A549 (cell line): ENCODE measurements at regions not wholly inside any gene's neighbourhood (a gene's known extent, or its start where the extent isn't known, plus 50 kb on each side); places are given as distances from the start of the nearest gene placed in this dataset.

Experiments
- ATAC-seq, 2 experiments: fragments of 200-7000 bp in 1 of 2; fragments of >200 bp in 1 of 2; cut with Nextera tagmentation in 1 of 2; cut with Tn5 transposase in 1 of 2; 3 replicates each; pipeline versions ENCODE4 v1.8.0 to v1.9.1; 2018 to 2020; ENCODE audit warnings: mild to moderate bottlenecking in 1 of 2, moderate library complexity in 1 of 2
- CTCF ChIA-PET: fragments of 300-600 bp; sonication (Branson Sonifier 250); formaldehyde crosslinking; extraction: SDS; loops from one replicate; lab custom pipeline; 2021; ENCODE audit warnings: antibody characterized with exemption, inconsistent platforms; lab: Yijun Ruan, JAX
- POLR2A ChIA-PET: fragments of 350-600 bp; formaldehyde crosslinking; extraction: SDS; loops from one replicate; lab custom pipeline; 2021; ENCODE audit warnings: antibody characterized with exemption, inconsistent platforms; lab: Yijun Ruan, JAX
- DNase-seq, 2 experiments: peaks; one replicate each; pipeline versions ENCODE4 v3.0.0 to v3.0.0-alpha.2; 2011 to 2016; ENCODE audit warnings: low read depth in 1 of 2, low spot score in 1 of 2
- FAIRE-seq: peaks from 2 replicates; lab custom pipeline; 2011; peaks lifted over from hg19 to GRCh38; lab: Jason Lieb, UNC
- H3K27ac ChIP-seq, 2 experiments: fragments of >200 bp; sonication (Bioruptor Twin); formaldehyde crosslinking; 3 replicates each; pipeline ENCODE4 v1.5.1; 2016 to 2017
- H3K4me1 ChIP-seq: fragments of >200 bp; sonication (Bioruptor Twin); formaldehyde crosslinking; 3 replicates; pipeline ENCODE4 v1.6.1; 2016
- H3K4me2 ChIP-seq: fragments of >200 bp; sonication (Bioruptor Twin); formaldehyde crosslinking; 3 replicates; pipeline ENCODE4 v1.6.1; 2016
- H3K4me3 ChIP-seq: fragments of >200 bp; sonication (Bioruptor Twin); formaldehyde crosslinking; 3 replicates; pipeline ENCODE4 v1.5.1; 2016
- H3K9me3 ChIP-seq: fragments of >200 bp; sonication (Bioruptor Twin); formaldehyde crosslinking; 3 replicates; pipeline ENCODE4 v1.6.1; 2016
- CHD4 ChIP-seq: fragments of 200-600 bp; sonication (generic); IDR thresholded peaks from 2 replicates; pipeline ENCODE4 v1.6.1; 2016; ENCODE audit warnings: antibody characterized with exemption, mild to moderate bottlenecking, borderline replicate concordance
- E2F6 ChIP-seq: IDR thresholded peaks from 2 replicates; pipeline ENCODE4 v1.6.1; 2012; ENCODE audit warnings: low read depth, borderline replicate concordance
- EP300 ChIP-seq, 2 experiments: fragments of >200 bp; sonication (Bioruptor Twin); formaldehyde crosslinking; IDR thresholded peaks; 2 replicates in 1 of 2; 3 replicates in 1 of 2; pipeline ENCODE4 v1.6.1; 2016 to 2017
- ESRRA ChIP-seq: fragments of 150-350 bp; IDR thresholded peaks from 2 replicates; pipeline ENCODE4 v1.6.1; 2014; ENCODE audit warnings: mild to moderate bottlenecking, low read length, borderline replicate concordance
- FOSL2 ChIP-seq, 2 experiments: fragments of 450-650 bp in 1 of 2; fragments of >200 bp in 1 of 2; sonication (Bioruptor Twin) in 1 of 2; formaldehyde crosslinking; IDR thresholded peaks; 2 replicates each; pipeline versions ENCODE4 v1.5.0 to v1.6.1; 2016 to 2020; ENCODE audit warnings: mild to moderate bottlenecking in 1 of 2, moderate library complexity in 1 of 2
- HEYL ChIP-seq: fragments of 250-450 bp; sonication (Bioruptor Pico); IDR thresholded peaks from 2 replicates; pipeline ENCODE4 v1.8.0; 2021; ENCODE audit warnings: mild to moderate bottlenecking, moderate library complexity
- HOXA7 ChIP-seq: fragments of 250-450 bp; sonication (Bioruptor Pico); IDR thresholded peaks from 2 replicates; pipeline ENCODE4 v1.5.0; 2020; ENCODE audit warnings: mild to moderate bottlenecking, moderate library complexity
- HOXB13 ChIP-seq: fragments of 250-450 bp; sonication (Bioruptor Pico); IDR thresholded peaks from 2 replicates; pipeline ENCODE4 v1.5.0; 2020; ENCODE audit warnings: low read depth, mild to moderate bottlenecking, moderate library complexity
- KDM5A ChIP-seq: fragments of 200-600 bp; sonication (generic); IDR thresholded peaks from 2 replicates; pipeline ENCODE4 v1.6.1; 2016; ENCODE audit warnings: antibody characterized with exemption, mild to moderate bottlenecking
- MYC ChIP-seq: IDR thresholded peaks from 2 replicates; pipeline ENCODE4 v1.6.1; 2012; ENCODE audit warnings: mild to moderate bottlenecking, inconsistent platforms, low read length, improper control_type of control experiment, borderline replicate concordance
- NPAS2 ChIP-seq: fragments of 250-450 bp; sonication (Bioruptor Pico); IDR thresholded peaks from 2 replicates; pipeline ENCODE4 v1.8.0; 2022; ENCODE audit warnings: mild to moderate bottlenecking, moderate library complexity, borderline replicate concordance
- NR3C1 ChIP-seq: fragments of >200 bp; sonication (Bioruptor Twin); formaldehyde crosslinking; IDR thresholded peaks from 3 replicates; pipeline ENCODE4 v1.6.1; 2017
- PHF8 ChIP-seq: fragments of 200-600 bp; sonication (generic); IDR thresholded peaks from 2 replicates; pipeline ENCODE4 v1.6.1; 2016; ENCODE audit warnings: low read depth, mild to moderate bottlenecking, antibody characterized with exemption, moderate library complexity, borderline replicate concordance
- SMC3 ChIP-seq: fragments of >200 bp; sonication (Bioruptor Twin); formaldehyde crosslinking; IDR thresholded peaks from 3 replicates; pipeline ENCODE4 v1.6.1; 2018; ENCODE audit warnings: inconsistent platforms
- TFCP2L1 ChIP-seq: fragments of 250-450 bp; sonication (Bioruptor Pico); IDR thresholded peaks from 2 replicates; pipeline ENCODE4 v1.5.0; 2021; ENCODE audit warnings: mild to moderate bottlenecking
- TP53 ChIP-seq: fragments of 250-450 bp; sonication (Bioruptor Pico); IDR thresholded peaks from 2 replicates; pipeline ENCODE4 v1.5.0; 2021; ENCODE audit warnings: mild to moderate bottlenecking, moderate library complexity
- ZC3H11A ChIP-seq: fragments of 450-650 bp; IDR thresholded peaks from 2 replicates; pipeline ENCODE4 v1.6.1; 2014; ENCODE audit warnings: antibody characterized with exemption, mild to moderate bottlenecking
- ZSCAN20 ChIP-seq: fragments of 250-450 bp; sonication (Bioruptor Pico); IDR thresholded peaks from 2 replicates; pipeline ENCODE4 v1.8.0; 2022; ENCODE audit warnings: mild to moderate bottlenecking, moderate library complexity
- WGBS: methylation state at CpG from one replicate; pipeline ENCODE4 v1.1.6; 2017; ENCODE audit errors: missing lambda C conversion rate; 5-methylcytosine and 5-hydroxymethylcytosine counted together
- TF ChIP-seq, protein P1 (sequence below): IDR thresholded peaks from 2 replicates; pipeline ENCODE4 v1.6.1; 2012
- TF ChIP-seq, protein P2 (sequence below): fragments of 450-650 bp; IDR thresholded peaks from 2 replicates; pipeline ENCODE4 v1.6.1; 2014; ENCODE audit warnings: antibody characterized with exemption
- TF ChIP-seq, protein P3 (sequence below): fragments of 250-450 bp; sonication (Bioruptor Pico); IDR thresholded peaks from 2 replicates; pipeline ENCODE4 v1.5.0; 2020; ENCODE audit warnings: low read depth, mild to moderate bottlenecking, moderate library complexity
- TF ChIP-seq, protein P4 (sequence below): fragments of 200-600 bp; sonication (generic); IDR thresholded peaks from 2 replicates; pipeline ENCODE4 v1.6.1; 2016; ENCODE audit warnings: antibody characterized with exemption, mild to moderate bottlenecking, moderate library complexity

DNA sequence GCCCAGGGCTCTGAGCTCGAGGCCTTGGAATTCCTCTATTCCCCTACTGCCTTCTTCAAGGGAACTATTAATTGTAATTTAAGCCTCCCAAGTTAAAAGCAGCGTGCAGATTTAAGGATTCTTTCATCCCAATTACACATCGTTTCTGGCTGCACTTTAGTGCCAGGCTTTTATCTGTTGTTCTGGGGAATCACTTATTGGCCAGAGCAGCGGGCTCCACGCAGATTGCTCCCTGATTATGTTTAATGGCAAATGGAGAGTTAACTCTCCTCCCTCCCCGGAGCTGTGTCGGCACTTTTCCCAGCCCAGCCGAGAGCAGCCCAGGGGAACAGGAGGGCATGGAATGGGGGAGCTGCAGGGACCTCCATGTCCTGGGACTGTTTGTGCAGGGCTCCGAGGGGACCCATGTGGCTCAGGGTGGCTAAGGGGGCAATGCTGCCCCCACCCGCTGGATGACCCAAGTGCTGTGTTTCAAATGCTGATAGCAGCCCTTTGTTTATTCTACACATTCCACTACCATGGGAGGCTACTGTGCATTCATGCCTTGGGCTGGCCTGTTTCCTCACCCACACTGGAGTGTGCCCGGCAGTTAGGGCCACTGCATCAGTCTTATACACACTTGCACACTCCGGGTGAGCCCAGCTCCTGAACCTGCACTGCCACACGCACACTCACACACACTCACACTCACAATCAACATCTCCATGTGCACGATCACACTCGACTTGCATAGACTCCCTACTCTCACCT, 93.3 kb upstream of the POU3F1 start:
- DNase-seq (no peak), FAIRE-seq (no peak), ATAC-seq (peak in 1 of 2 experiments; percentile 38; a peak in 2 of 6 replicates)
- WGBS = 53% methylated on average over 14 of the region's 15 CpGs
- CTCF ChIA-PET = interaction anchor here (1.3 kb wide), 1 partner anchor 101 kb away, joined by 4 read pairs; no protein-coding TSS in a partner anchor
- Histone ChIP-seq H3K4me2 (peak overlapping the region; percentile 21; the same call in 1 of the 3 replicates), H3K4me3 (no peak overlapping the region), H3K4me1 (peaks cover 24% of the 10 kb centered on the region), H3K9me3 (no peaks in the 10 kb centered on the region), H3K27ac (peak overlapping the region in 1 of 2 experiments; percentile 72; a peak in 1 of 6 replicates)
- POLR2A ChIA-PET = no interaction called here
- no peak for TF ChIP-seq HEYL (CRISPR knock-in tag)
- no peak for TF ChIP-seq NR3C1
- TF ChIP-seq TFCP2L1 (CRISPR knock-in tag) = no peak
- TF ChIP-seq EP300 (IDR thresholded peaks at IDR 0.05) = no peak
- TF ChIP-seq HOXB13 = no peak
- no peak for TF ChIP-seq PHF8

GRCh38 chr1:38138498-38139233, 92.1 kb upstream of the POU3F1 start:
- Histone ChIP-seq H3K9me3 (no peaks in the 10 kb centered on the region), H3K4me3 (no peak overlapping the region), H3K4me2 (peak overlapping the region; percentile 36), H3K4me1 (peaks cover 24% of the 10 kb centered on the region), H3K27ac (peak overlapping the region in 1 of 2 experiments; percentile 72; a peak in 3 of 6 replicates)
- POLR2A ChIA-PET = no interaction called here
- FAIRE-seq (no peak), DNase-seq (peak; percentile 31 to 73), ATAC-seq (peak; percentile 92)
- CTCF ChIA-PET = interaction anchor here (1.3 kb wide), 1 partner anchor 100 kb away, joined by 4 read pairs; no protein-coding TSS in a partner anchor
- 14% methylated on average over 6 of the region's 6 CpGs for WGBS
- TF ChIP-seq, protein P1, sequence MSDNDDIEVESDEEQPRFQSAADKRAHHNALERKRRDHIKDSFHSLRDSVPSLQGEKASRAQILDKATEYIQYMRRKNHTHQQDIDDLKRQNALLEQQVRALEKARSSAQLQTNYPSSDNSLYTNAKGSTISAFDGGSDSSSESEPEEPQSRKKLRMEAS = peak; percentile 46; the same call in 1 of the 2 replicates
- TF ChIP-seq FOSL2 (IDR thresholded peaks at IDR 0.05) (no peak), FOSL2 (CRISPR knock-in tag; IDR thresholded peaks at IDR 0.05) (no peak), EP300 (IDR thresholded peaks at IDR 0.05) (no peak), E2F6 (peak; percentile 48; the same call in 1 of the 2 replicates)

DNA sequence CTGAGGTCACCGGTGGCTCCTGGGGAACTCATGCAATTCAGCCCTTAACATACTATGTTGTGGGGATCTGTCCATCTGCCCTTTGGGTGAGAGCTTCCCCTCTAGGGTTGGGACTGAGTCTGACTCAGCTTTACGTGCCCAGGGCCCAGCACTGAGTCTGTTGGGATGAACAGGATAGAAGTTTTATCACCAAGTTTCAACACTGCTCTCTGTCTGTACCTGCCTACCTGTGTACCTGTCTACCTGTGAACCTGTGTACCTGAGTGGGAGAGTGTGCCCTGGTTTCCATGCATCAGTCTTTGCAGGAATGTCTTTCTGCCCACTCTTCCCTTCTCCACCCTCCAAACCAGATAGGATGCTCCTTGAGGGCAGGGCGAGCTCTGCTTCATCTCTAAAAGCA, 90.6 kb upstream of the POU3F1 start:
- ChIA-PET CTCF (no interaction called here), POLR2A (no interaction called here)
- FAIRE-seq (no peak), ATAC-seq (no peak), DNase-seq (no peak)
- no peaks in the 10 kb centered on the region for H3K9me3 ChIP-seq
- no peak overlapping the region for H3K4me2 ChIP-seq
- H3K27ac ChIP-seq = no peak overlapping the region
- H3K4me3 ChIP-seq = no peak overlapping the region
- 80% methylated on average over 3 of the region's 3 CpGs for WGBS
- TF ChIP-seq TP53 (CRISPR knock-in tag) (no peak), CHD4 (no peak), SMC3 (no peak), KDM5A (no peak), EP300 (IDR thresholded peaks at IDR 0.05) (no peak), NPAS2 (CRISPR knock-in tag) (no peak), MYC (no peak), ZC3H11A (no peak), HOXA7 (CRISPR knock-in tag) (no peak), PHF8 (no peak), ZSCAN20 (CRISPR knock-in tag) (no peak), ESRRA (no peak)
- TF ChIP-seq, protein P2, sequence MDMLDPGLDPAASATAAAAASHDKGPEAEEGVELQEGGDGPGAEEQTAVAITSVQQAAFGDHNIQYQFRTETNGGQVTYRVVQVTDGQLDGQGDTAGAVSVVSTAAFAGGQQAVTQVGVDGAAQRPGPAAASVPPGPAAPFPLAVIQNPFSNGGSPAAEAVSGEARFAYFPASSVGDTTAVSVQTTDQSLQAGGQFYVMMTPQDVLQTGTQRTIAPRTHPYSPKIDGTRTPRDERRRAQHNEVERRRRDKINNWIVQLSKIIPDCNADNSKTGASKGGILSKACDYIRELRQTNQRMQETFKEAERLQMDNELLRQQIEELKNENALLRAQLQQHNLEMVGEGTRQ = no peak
- TF ChIP-seq, protein P3, sequence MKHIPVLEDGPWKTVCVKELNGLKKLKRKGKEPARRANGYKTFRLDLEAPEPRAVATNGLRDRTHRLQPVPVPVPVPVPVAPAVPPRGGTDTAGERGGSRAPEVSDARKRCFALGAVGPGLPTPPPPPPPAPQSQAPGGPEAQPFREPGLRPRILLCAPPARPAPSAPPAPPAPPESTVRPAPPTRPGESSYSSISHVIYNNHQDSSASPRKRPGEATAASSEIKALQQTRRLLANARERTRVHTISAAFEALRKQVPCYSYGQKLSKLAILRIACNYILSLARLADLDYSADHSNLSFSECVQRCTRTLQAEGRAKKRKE = no peak
- TF ChIP-seq, protein P4, sequence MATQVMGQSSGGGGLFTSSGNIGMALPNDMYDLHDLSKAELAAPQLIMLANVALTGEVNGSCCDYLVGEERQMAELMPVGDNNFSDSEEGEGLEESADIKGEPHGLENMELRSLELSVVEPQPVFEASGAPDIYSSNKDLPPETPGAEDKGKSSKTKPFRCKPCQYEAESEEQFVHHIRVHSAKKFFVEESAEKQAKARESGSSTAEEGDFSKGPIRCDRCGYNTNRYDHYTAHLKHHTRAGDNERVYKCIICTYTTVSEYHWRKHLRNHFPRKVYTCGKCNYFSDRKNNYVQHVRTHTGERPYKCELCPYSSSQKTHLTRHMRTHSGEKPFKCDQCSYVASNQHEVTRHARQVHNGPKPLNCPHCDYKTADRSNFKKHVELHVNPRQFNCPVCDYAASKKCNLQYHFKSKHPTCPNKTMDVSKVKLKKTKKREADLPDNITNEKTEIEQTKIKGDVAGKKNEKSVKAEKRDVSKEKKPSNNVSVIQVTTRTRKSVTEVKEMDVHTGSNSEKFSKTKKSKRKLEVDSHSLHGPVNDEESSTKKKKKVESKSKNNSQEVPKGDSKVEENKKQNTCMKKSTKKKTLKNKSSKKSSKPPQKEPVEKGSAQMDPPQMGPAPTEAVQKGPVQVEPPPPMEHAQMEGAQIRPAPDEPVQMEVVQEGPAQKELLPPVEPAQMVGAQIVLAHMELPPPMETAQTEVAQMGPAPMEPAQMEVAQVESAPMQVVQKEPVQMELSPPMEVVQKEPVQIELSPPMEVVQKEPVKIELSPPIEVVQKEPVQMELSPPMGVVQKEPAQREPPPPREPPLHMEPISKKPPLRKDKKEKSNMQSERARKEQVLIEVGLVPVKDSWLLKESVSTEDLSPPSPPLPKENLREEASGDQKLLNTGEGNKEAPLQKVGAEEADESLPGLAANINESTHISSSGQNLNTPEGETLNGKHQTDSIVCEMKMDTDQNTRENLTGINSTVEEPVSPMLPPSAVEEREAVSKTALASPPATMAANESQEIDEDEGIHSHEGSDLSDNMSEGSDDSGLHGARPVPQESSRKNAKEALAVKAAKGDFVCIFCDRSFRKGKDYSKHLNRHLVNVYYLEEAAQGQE = no peak
- peaks cover 24% of the 10 kb centered on the region for H3K4me1 ChIP-seq
